HG03520 (cell line): ENCODE measurements at regions not wholly inside any gene's neighbourhood (a gene's known extent, or its start where the extent isn't known, plus 50 kb on each side); places are given as distances from the start of the nearest gene placed in this dataset.
"Not testable (repeated sequence)": the region's sequence is repeated elsewhere in the genome, so short reads cannot be mapped to it uniquely, and the experiment has no call there.

ENCODE experiments used
- ATAC-seq: cut with Tn5 transposase; IDR thresholded peaks from one replicate; pipeline ENCODE4 v1.9.1; 2021; ENCODE audit warnings: mild to moderate bottlenecking, moderate library complexity; ENCODE audit not compliant: unreplicated experiment

- ATAC-seq = no peak
These were observed 1872.6 kb downstream of the ARAP2 start for GRCh38 chr4:34371676-34372075.

- no peak for ATAC-seq
These were observed 1871.5 kb downstream of the ARAP2 start for GRCh38 chr4:34372815-34373214.

- ATAC-seq = no peak
These were observed 1870.9 kb downstream of the ARAP2 start for GRCh38 chr4:34373456-34373855.

- ATAC-seq = no peak
These were observed 1832.1 kb downstream of the ARAP2 start for GRCh38 chr4:34412233-34412632.

GRCh38 chr4:34412911-34413310 lies 1831.4 kb downstream of the ARAP2 start:
- ATAC-seq = no peak

- no peak for ATAC-seq
These were observed 1827.2 kb downstream of the ARAP2 start for GRCh38 chr4:34417160-34417559.

- ATAC-seq = no peak
These were observed 1824.4 kb downstream of the ARAP2 start for GRCh38 chr4:34419871-34420270.

- ATAC-seq = no peak
These were observed 1821.7 kb downstream of the ARAP2 start for GRCh38 chr4:34422472-34423175.

GRCh38 chr4:34432706-34433105 lies 1811.6 kb downstream of the ARAP2 start:
- no peak for ATAC-seq

GRCh38 chr4:34434377-34434776 lies 1809.9 kb downstream of the ARAP2 start:
- ATAC-seq = not testable (repeated sequence)

GRCh38 chr4:34464196-34464595 lies 1780.1 kb downstream of the ARAP2 start:
- no peak for ATAC-seq

GRCh38 chr4:34466411-34466810 lies 1777.9 kb downstream of the ARAP2 start:
- ATAC-seq = no peak

GRCh38 chr4:34469516-34469915 lies 1774.8 kb downstream of the ARAP2 start:
- no peak for ATAC-seq

GRCh38 chr4:34485252-34485651 lies 1759.1 kb downstream of the ARAP2 start:
- ATAC-seq = no peak

- no peak for ATAC-seq
These were observed 1757.6 kb downstream of the ARAP2 start for GRCh38 chr4:34486461-34487363.

GRCh38 chr4:34492414-34492813 lies 1751.9 kb downstream of the ARAP2 start:
- ATAC-seq = no peak

- no peak for ATAC-seq
These were observed 1742.2 kb downstream of the ARAP2 start for GRCh38 chr4:34502086-34502485.

GRCh38 chr4:34504731-34505130 lies 1739.6 kb downstream of the ARAP2 start:
- ATAC-seq = not testable (repeated sequence)

- ATAC-seq = not testable (repeated sequence)
These were observed 1737.7 kb downstream of the ARAP2 start for GRCh38 chr4:34506511-34507092.

GRCh38 chr4:34512616-34513015 lies 1731.7 kb downstream of the ARAP2 start:
- no peak for ATAC-seq

GRCh38 chr4:34516524-34516923 lies 1727.8 kb downstream of the ARAP2 start:
- ATAC-seq = no peak

GRCh38 chr4:34534916-34535315 lies 1709.4 kb downstream of the ARAP2 start:
- ATAC-seq = no peak
